ENCODE measurements at regions not wholly inside any gene's neighbourhood (a gene's known extent, or its start where the extent isn't known, plus 50 kb on each side); places are given as distances from the start of the nearest gene placed in this dataset.

DNA sequence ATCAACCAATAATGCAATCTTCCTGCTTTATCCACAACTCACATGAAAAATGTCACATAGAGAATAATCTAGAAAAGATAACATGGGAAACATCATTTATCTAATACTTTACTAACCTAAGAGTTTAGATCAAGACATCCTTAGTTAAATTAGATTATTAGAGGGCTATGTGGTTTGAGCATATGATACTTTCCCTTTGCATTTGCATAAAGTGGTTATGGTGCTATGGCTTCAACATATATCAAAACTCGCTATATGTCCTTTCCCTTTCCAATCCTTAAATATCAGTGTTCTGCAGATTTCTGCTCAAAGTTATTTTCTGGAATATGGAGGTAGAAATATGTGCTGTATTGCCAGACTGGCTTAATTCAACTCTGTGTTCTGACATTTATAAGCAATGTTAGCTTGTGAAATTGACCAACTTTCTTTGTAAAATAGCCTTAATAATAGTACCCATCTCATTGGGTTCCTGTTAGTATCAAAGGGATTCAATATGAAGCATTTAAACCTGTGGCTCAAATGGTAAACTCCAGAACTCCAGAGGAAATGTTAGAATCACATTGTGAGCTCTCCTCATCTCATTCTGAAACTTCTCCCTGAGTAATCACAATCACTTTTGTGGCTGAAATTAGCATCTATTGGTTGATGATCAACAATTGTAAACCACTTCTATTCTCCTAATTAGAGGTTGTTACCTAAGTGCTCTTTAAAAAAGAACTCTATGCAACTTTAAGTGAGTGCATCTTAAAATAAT lies 1089.9 kb upstream of the SLC39A10 start:
- CTCF ChIA-PET, result no interaction called here
- ATAC-seq, result no peak
- H3K4me3 Mint-ChIP-seq, result no peak overlapping the region
- H3K9me3 Mint-ChIP-seq, result peaks cover 5% of the 10 kb centered on the region
- no peaks in the 10 kb centered on the region for H3K4me1 Mint-ChIP-seq
- no peak overlapping the region for H3K27ac Mint-ChIP-seq
- no peaks in the 10 kb centered on the region for H3K27me3 Mint-ChIP-seq (ENCODE audit: low read depth)
- no peaks in the 10 kb centered on the region for H3K36me3 Mint-ChIP-seq
- DNase-seq (ENCODE audit: low spot score), result no peak
- TF ChIP-seq, protein P1, sequence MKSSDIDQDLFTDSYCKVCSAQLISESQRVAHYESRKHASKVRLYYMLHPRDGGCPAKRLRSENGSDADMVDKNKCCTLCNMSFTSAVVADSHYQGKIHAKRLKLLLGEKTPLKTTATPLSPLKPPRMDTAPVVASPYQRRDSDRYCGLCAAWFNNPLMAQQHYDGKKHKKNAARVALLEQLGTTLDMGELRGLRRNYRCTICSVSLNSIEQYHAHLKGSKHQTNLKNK (CRISPR knock-in tag; IDR thresholded peaks at IDR 0.05), result no peak
- TF ChIP-seq ZNF232 (CRISPR knock-in tag; IDR thresholded peaks at IDR 0.05), result no peak
- no peak for TF ChIP-seq TEAD1 (CRISPR knock-in tag; IDR thresholded peaks at IDR 0.05)
- TF ChIP-seq, protein P2, sequence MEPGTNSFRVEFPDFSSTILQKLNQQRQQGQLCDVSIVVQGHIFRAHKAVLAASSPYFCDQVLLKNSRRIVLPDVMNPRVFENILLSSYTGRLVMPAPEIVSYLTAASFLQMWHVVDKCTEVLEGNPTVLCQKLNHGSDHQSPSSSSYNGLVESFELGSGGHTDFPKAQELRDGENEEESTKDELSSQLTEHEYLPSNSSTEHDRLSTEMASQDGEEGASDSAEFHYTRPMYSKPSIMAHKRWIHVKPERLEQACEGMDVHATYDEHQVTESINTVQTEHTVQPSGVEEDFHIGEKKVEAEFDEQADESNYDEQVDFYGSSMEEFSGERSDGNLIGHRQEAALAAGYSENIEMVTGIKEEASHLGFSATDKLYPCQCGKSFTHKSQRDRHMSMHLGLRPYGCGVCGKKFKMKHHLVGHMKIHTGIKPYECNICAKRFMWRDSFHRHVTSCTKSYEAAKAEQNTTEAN (CRISPR knock-in tag; IDR thresholded peaks at IDR 0.05), result no peak
- POLR2A ChIA-PET, result no interaction called here

DNA sequence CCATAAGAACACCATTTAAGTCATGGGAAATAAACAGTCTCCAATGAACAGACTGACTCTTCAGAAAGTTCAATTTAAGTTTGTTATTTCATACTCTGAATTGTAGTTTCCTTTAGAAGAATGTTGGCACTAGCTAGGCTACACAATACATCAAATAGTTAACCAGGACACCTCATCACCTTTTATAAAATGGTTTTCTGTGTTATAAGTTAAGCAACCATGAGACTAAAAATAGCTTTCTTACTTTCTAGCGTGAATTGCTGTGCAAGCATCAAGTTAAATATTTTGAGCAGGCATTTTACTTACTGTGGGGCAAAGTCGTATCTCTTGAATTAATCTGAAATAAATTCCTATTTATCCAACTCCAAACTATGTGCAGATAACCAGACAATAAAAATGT lies 1092.6 kb upstream of the SLC39A10 start:
- H3K4me3 Mint-ChIP-seq, result no peak overlapping the region
- no peak for ATAC-seq

DNA sequence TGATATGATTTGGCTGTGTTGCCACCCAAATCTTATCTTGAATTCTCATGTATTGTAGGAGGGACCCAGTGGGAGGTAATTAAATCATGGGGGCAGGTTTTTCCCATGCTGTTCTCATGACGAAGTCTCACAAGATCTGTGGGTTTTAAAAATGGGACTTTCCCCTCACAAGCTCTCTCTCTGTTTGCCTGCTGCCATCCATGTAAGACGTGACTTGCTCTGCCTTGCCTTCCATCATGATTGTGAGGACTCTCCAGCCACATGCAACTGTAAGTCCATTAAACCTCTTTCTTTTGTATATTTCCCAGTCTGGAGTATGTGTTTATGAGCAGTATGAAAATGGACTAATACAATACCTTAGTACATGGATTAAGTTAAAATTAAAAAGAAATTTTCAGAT lies 1094.7 kb upstream of the SLC39A10 start:
- ATAC-seq, result no peak
- peaks cover 11% of the 10 kb centered on the region for H3K36me3 Mint-ChIP-seq
- CTCF ChIA-PET, result no interaction called here
- TF ChIP-seq FOXK1 (CRISPR knock-in tag; IDR thresholded peaks at IDR 0.05) (no peak), SMAD3 (CRISPR knock-in tag; IDR thresholded peaks at IDR 0.05; ENCODE audit: borderline replicate concordance) (no peak), ZBTB21 (CRISPR knock-in tag; IDR thresholded peaks at IDR 0.05; ENCODE audit: borderline replicate concordance) (no peak), FOXP1 (CRISPR knock-in tag; IDR thresholded peaks at IDR 0.05; ENCODE audit: borderline replicate concordance) (no peak), ETV6 (CRISPR knock-in tag; IDR thresholded peaks at IDR 0.05) (no peak), NR3C1 (CRISPR knock-in tag; conservative IDR thresholded peaks at IDR 0.05; ENCODE audit: low read depth) (no peak), NFYB (CRISPR knock-in tag; conservative IDR thresholded peaks at IDR 0.05; ENCODE audit: low read depth) (no peak), JAZF1 (CRISPR knock-in tag; IDR thresholded peaks at IDR 0.05) (no peak), CBFB (CRISPR knock-in tag; IDR thresholded peaks at IDR 0.05; ENCODE audit: low read depth) (no peak), EMX1 (CRISPR knock-in tag; IDR thresholded peaks at IDR 0.05) (no peak), NFE2L1 (CRISPR knock-in tag; IDR thresholded peaks at IDR 0.05) (no peak), ESRRA (CRISPR knock-in tag; IDR thresholded peaks at IDR 0.05; ENCODE audit: borderline replicate concordance) (no peak)
- TF ChIP-seq, protein P3, sequence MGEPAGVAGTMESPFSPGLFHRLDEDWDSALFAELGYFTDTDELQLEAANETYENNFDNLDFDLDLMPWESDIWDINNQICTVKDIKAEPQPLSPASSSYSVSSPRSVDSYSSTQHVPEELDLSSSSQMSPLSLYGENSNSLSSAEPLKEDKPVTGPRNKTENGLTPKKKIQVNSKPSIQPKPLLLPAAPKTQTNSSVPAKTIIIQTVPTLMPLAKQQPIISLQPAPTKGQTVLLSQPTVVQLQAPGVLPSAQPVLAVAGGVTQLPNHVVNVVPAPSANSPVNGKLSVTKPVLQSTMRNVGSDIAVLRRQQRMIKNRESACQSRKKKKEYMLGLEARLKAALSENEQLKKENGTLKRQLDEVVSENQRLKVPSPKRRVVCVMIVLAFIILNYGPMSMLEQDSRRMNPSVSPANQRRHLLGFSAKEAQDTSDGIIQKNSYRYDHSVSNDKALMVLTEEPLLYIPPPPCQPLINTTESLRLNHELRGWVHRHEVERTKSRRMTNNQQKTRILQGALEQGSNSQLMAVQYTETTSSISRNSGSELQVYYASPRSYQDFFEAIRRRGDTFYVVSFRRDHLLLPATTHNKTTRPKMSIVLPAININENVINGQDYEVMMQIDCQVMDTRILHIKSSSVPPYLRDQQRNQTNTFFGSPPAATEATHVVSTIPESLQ (CRISPR knock-in tag; IDR thresholded peaks at IDR 0.05), result no peak
- TF ChIP-seq, protein P4, sequence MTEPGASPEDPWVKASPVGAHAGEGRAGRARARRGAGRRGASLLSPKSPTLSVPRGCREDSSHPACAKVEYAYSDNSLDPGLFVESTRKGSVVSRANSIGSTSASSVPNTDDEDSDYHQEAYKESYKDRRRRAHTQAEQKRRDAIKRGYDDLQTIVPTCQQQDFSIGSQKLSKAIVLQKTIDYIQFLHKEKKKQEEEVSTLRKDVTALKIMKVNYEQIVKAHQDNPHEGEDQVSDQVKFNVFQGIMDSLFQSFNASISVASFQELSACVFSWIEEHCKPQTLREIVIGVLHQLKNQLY (CRISPR knock-in tag; IDR thresholded peaks at IDR 0.05), result no peak
- TF ChIP-seq, protein P5, sequence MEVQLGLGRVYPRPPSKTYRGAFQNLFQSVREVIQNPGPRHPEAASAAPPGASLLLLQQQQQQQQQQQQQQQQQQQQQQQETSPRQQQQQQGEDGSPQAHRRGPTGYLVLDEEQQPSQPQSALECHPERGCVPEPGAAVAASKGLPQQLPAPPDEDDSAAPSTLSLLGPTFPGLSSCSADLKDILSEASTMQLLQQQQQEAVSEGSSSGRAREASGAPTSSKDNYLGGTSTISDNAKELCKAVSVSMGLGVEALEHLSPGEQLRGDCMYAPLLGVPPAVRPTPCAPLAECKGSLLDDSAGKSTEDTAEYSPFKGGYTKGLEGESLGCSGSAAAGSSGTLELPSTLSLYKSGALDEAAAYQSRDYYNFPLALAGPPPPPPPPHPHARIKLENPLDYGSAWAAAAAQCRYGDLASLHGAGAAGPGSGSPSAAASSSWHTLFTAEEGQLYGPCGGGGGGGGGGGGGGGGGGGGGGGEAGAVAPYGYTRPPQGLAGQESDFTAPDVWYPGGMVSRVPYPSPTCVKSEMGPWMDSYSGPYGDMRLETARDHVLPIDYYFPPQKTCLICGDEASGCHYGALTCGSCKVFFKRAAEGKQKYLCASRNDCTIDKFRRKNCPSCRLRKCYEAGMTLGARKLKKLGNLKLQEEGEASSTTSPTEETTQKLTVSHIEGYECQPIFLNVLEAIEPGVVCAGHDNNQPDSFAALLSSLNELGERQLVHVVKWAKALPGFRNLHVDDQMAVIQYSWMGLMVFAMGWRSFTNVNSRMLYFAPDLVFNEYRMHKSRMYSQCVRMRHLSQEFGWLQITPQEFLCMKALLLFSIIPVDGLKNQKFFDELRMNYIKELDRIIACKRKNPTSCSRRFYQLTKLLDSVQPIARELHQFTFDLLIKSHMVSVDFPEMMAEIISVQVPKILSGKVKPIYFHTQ (CRISPR knock-in tag; IDR thresholded peaks at IDR 0.05), result no peak

More for the DNA sequence above, 1092.6 kb upstream of the SLC39A10 start:
- TF ChIP-seq, protein P6, sequence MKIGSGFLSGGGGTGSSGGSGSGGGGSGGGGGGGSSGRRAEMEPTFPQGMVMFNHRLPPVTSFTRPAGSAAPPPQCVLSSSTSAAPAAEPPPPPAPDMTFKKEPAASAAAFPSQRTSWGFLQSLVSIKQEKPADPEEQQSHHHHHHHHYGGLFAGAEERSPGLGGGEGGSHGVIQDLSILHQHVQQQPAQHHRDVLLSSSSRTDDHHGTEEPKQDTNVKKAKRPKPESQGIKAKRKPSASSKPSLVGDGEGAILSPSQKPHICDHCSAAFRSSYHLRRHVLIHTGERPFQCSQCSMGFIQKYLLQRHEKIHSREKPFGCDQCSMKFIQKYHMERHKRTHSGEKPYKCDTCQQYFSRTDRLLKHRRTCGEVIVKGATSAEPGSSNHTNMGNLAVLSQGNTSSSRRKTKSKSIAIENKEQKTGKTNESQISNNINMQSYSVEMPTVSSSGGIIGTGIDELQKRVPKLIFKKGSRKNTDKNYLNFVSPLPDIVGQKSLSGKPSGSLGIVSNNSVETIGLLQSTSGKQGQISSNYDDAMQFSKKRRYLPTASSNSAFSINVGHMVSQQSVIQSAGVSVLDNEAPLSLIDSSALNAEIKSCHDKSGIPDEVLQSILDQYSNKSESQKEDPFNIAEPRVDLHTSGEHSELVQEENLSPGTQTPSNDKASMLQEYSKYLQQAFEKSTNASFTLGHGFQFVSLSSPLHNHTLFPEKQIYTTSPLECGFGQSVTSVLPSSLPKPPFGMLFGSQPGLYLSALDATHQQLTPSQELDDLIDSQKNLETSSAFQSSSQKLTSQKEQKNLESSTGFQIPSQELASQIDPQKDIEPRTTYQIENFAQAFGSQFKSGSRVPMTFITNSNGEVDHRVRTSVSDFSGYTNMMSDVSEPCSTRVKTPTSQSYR (CRISPR knock-in tag; IDR thresholded peaks at IDR 0.05), result no peak
- no peak for TF ChIP-seq HMGA2 (CRISPR knock-in tag; IDR thresholded peaks at IDR 0.05)
- no peak for TF ChIP-seq RELA (CRISPR knock-in tag; IDR thresholded peaks at IDR 0.05; ENCODE audit: borderline replicate concordance)
- H3K4me1 Mint-ChIP-seq, result no peaks in the 10 kb centered on the region
- no peak for DNase-seq (ENCODE audit: low spot score)
- ChIA-PET CTCF (no interaction called here), POLR2A (no interaction called here)
- no peak overlapping the region for H3K27ac Mint-ChIP-seq
- H3K36me3 Mint-ChIP-seq, result peaks cover 11% of the 10 kb centered on the region
- no peaks in the 10 kb centered on the region for H3K27me3 Mint-ChIP-seq (ENCODE audit: low read depth)
- H3K9me3 Mint-ChIP-seq, result peaks cover 23% of the 10 kb centered on the region

More for the DNA sequence above, 1094.7 kb upstream of the SLC39A10 start:
- no peak for DNase-seq (ENCODE audit: low spot score)
- Mint-ChIP-seq H3K4me3 (no peak overlapping the region), H3K27ac (no peak overlapping the region), H3K4me1 (no peaks in the 10 kb centered on the region), H3K27me3 (ENCODE audit: low read depth) (no peaks in the 10 kb centered on the region), H3K9me3 (peaks cover 26% of the 10 kb centered on the region)
- POLR2A ChIA-PET, result no interaction called here

All from WTC11 (cell line).